SK-N-SH (cell line): ENCODE measurements at regions not wholly inside any gene's neighbourhood (a gene's known extent, or its start where the extent isn't known, plus 50 kb on each side); places are given as distances from the start of the nearest gene placed in this dataset.
"Not testable (repeated sequence)": the region's sequence is repeated elsewhere in the genome, so short reads cannot be mapped to it uniquely, and the experiment has no call there.

Source experiments
- CTCF ChIA-PET: fragments of 300-600, 350-600 bp; formaldehyde crosslinking; extraction: SDS; loops from one replicate; lab custom pipeline; 2021; lab: Yijun Ruan, JAX
- POLR2A ChIA-PET: fragments of 350-600 bp; sonication (Branson Sonifier 250); formaldehyde crosslinking; extraction: SDS; loops from one replicate; lab custom pipeline; 2020; ENCODE audit warnings: antibody characterized with exemption, inconsistent platforms; lab: Yijun Ruan, JAX
- DNase-seq: peaks from one replicate; pipeline ENCODE4 v3.0.0; 2012
- H2AFZ ChIP-seq: fragments of 200-600 bp; sonication (generic); 2 replicates; pipeline ENCODE4 v1.8.1; 2016; ENCODE audit warnings: antibody characterized with exemption, mild to moderate bottlenecking, low read depth
- H3F3A ChIP-seq: fragments of 200-600 bp; sonication (generic); replicated peaks from 2 replicates; pipeline ENCODE3; 2016; ENCODE audit warnings: antibody characterized with exemption, mild to moderate bottlenecking; ENCODE audit not compliant: insufficient read depth
- H3K27ac ChIP-seq, 2 experiments: fragments of 200-500 bp in 1 of 2; fragments of 200-600 bp in 1 of 2; sonication (Bioruptor generic) in 1 of 2; sonication (generic), shearing (Covaris generic) in 1 of 2; 2 replicates each; pipeline versions ENCODE4 v1.5.1 to v1.6.1; 2014 to 2016; ENCODE audit warnings: low read depth in 2 of 2, inconsistent platforms in 1 of 2, low read length in 1 of 2, mild to moderate bottlenecking in 1 of 2, mixed read lengths in 1 of 2
- H3K27me3 ChIP-seq: fragments of 200-600 bp; sonication (generic), shearing (Covaris generic); 2 replicates; pipeline ENCODE4 v1.6.1; 2016; ENCODE audit warnings: mixed run types; ENCODE audit not compliant: insufficient read depth
- H3K36me3 ChIP-seq, 2 experiments: fragments of 200-500 bp in 1 of 2; fragments of 200-600 bp in 1 of 2; sonication (Bioruptor generic) in 1 of 2; sonication (generic) in 1 of 2; replicated peaks in 1 of 2; 2 replicates each; pipeline versions ENCODE3 to v1.5.1; 2014 to 2016; ENCODE audit warnings: low read length in 1 of 2, mild to moderate bottlenecking in 1 of 2; ENCODE audit not compliant: insufficient read depth in 2 of 2, control insufficient read depth in 1 of 2
- H3K4me1 ChIP-seq, 2 experiments: fragments of 200-500 bp in 1 of 2; fragments of 200-600 bp in 1 of 2; sonication (Bioruptor generic) in 1 of 2; sonication (generic), shearing (Covaris generic) in 1 of 2; 2 replicates each; pipeline versions ENCODE4 v1.5.1 to v1.6.1; 2014 to 2016; ENCODE audit warnings: low read depth in 1 of 2, low read length in 1 of 2, mixed run types in 1 of 2; ENCODE audit not compliant: insufficient read depth in 2 of 2, control insufficient read depth in 1 of 2
- H3K4me2 ChIP-seq: fragments of 200-600 bp; sonication (generic), shearing (Covaris generic); 2 replicates; pipeline ENCODE4 v1.6.1; 2017; ENCODE audit warnings: mixed run types
- H3K4me3 ChIP-seq, 2 experiments: fragments of 200-500 bp in 1 of 2; fragments of 200-600 bp in 1 of 2; sonication (Bioruptor generic) in 1 of 2; sonication (generic), shearing (Covaris generic) in 1 of 2; 2 replicates each; pipeline versions ENCODE4 v1.5.1 to v1.8.1; 2014 to 2016; ENCODE audit warnings: low read depth in 2 of 2, inconsistent platforms in 1 of 2, low read length in 1 of 2, mild to moderate bottlenecking in 1 of 2, mixed read lengths in 1 of 2, moderate library complexity in 1 of 2
- H3K79me2 ChIP-seq: fragments of 200-600 bp; sonication (generic); 2 replicates; pipeline ENCODE4 v1.8.1; 2017; ENCODE audit warnings: mild to moderate bottlenecking; ENCODE audit not compliant: insufficient read depth
- H3K9ac ChIP-seq: fragments of 200-600 bp; sonication (generic); 2 replicates; pipeline ENCODE4 v1.6.1; 2017; ENCODE audit warnings: mixed run types
- H3K9me2 ChIP-seq: fragments of 200-600 bp; sonication (generic); 2 replicates; pipeline ENCODE4 v1.6.1; 2017; ENCODE audit warnings: mixed run types
- H3K9me3 ChIP-seq: fragments of 200-600 bp; sonication (generic); 2 replicates; pipeline ENCODE4 v1.6.1; 2017; ENCODE audit warnings: mixed run types, mild to moderate bottlenecking, moderate library complexity
- H4K20me1 ChIP-seq: fragments of 200-600 bp; sonication (generic); 2 replicates; pipeline ENCODE4 v1.6.1; 2017; ENCODE audit warnings: mild to moderate bottlenecking, mixed run types; ENCODE audit not compliant: insufficient read depth
- FOSL2 ChIP-seq: IDR thresholded peaks from 2 replicates; pipeline ENCODE4 v1.4.0; 2012; ENCODE audit warnings: low read depth, mild to moderate bottlenecking, moderate library complexity, borderline replicate concordance
- FOXM1 ChIP-seq: IDR thresholded peaks from 2 replicates; pipeline ENCODE4 v1.4.0; 2012; ENCODE audit warnings: low read depth, mild to moderate bottlenecking
- GABPA ChIP-seq: IDR thresholded peaks from 2 replicates; pipeline ENCODE4 v1.4.0; 2012; ENCODE audit warnings: low read depth, mild to moderate bottlenecking
- JUND ChIP-seq: IDR thresholded peaks from 2 replicates; pipeline ENCODE4 v1.4.0; 2012
- MAX ChIP-seq: IDR thresholded peaks from 2 replicates; pipeline ENCODE4 v1.4.0; 2012; ENCODE audit warnings: low read depth
- NFIC ChIP-seq: IDR thresholded peaks from 2 replicates; pipeline ENCODE4 v1.4.0; 2012; ENCODE audit warnings: borderline replicate concordance
- POLR2AphosphoS5 ChIP-seq: IDR thresholded peaks from 2 replicates; pipeline ENCODE4 v1.6.1; 2012; ENCODE audit warnings: low read depth, low read length
- RCOR1 ChIP-seq: fragments of 150-350 bp; IDR thresholded peaks from 2 replicates; pipeline ENCODE4 v1.6.1; 2017; ENCODE audit warnings: antibody characterized with exemption, low read length
- RFX5 ChIP-seq: IDR thresholded peaks from 2 replicates; pipeline ENCODE4 v1.6.1; 2012; ENCODE audit warnings: mild to moderate bottlenecking, improper control_type of control experiment, low read length
- SIN3A ChIP-seq: IDR thresholded peaks from 2 replicates; pipeline ENCODE4 v1.6.1; 2012; ENCODE audit warnings: low read depth, mild to moderate bottlenecking, low read length, moderate library complexity, borderline replicate concordance
- SMC3 ChIP-seq: IDR thresholded peaks from 2 replicates; pipeline ENCODE4 v1.6.1; 2012; ENCODE audit warnings: low read depth, low read length, improper control_type of control experiment
- TAF1 ChIP-seq: IDR thresholded peaks from 2 replicates; pipeline ENCODE4 v1.6.1; 2012; ENCODE audit warnings: low read depth, mild to moderate bottlenecking, low read length, moderate library complexity, borderline replicate concordance
- USF1 ChIP-seq: IDR thresholded peaks from 2 replicates; pipeline ENCODE4 v1.4.0; 2012; ENCODE audit warnings: low read depth, borderline replicate concordance
- USF2 ChIP-seq: fragments of 150-350 bp; IDR thresholded peaks from 2 replicates; pipeline ENCODE4 v1.6.1; 2017; ENCODE audit warnings: antibody characterized with exemption, low read length, low read depth, borderline replicate concordance
- WGBS: methylation state at CpG from one replicate; pipeline ENCODE4 v1.1.6; 2017; ENCODE audit warnings: low lambda C conversion rate; 5-methylcytosine and 5-hydroxymethylcytosine counted together

- TF ChIP-seq POLR2AphosphoS5 (no peak), RFX5 (no peak), FOXM1 (no peak), SIN3A (no peak), TAF1 (no peak), SMC3 (no peak), USF2 (no peak), NFIC (no peak), GABPA (no peak), MAX (no peak), RCOR1 (no peak), JUND (no peak), USF1 (no peak), FOSL2 (no peak)
- TF ChIP-seq, all 33 proteins: peak for 0
These were observed 1466.1 kb downstream of the SUCLG1 start for GRCh38 chr2:82992968-82993367.

GRCh38 chr2:82987706-82988105 is 1471.4 kb downstream of the SUCLG1 start:
- H3K9ac ChIP-seq, H3F3A ChIP-seq, H4K20me1 ChIP-seq, H2AFZ ChIP-seq, H3K9me3 ChIP-seq, H3K79me2 ChIP-seq, POLR2A ChIA-PET, H3K27ac ChIP-seq, H3K4me2 ChIP-seq, H3K9me2 ChIP-seq, DNase-seq, H3K27me3 ChIP-seq, CTCF ChIA-PET, H3K4me3 ChIP-seq, H3K4me1 ChIP-seq, H3K36me3 ChIP-seq: not testable (repeated sequence)
- 24% methylated on average over 6 of the region's 6 CpGs for WGBS

More at GRCh38 chr2:82992968-82993367, 1466.1 kb downstream of the SUCLG1 start:
- POLR2A ChIA-PET = no interaction called here
- no peaks in the 10 kb centered on the region for H3K27me3 ChIP-seq
- no peaks in the 10 kb centered on the region for H3K36me3 ChIP-seq
- CTCF ChIA-PET = no interaction called here
- no peak overlapping the region for H3K9ac ChIP-seq
- no peak overlapping the region for H2AFZ ChIP-seq
- H3K79me2 ChIP-seq = no peaks in the 10 kb centered on the region
- H4K20me1 ChIP-seq = no peaks in the 10 kb centered on the region
- no peak overlapping the region for H3K27ac ChIP-seq
- no peaks in the 10 kb centered on the region for H3K9me2 ChIP-seq
- no peak overlapping the region for H3K4me3 ChIP-seq
- no peaks in the 10 kb centered on the region for H3F3A ChIP-seq
- no peaks in the 10 kb centered on the region for H3K9me3 ChIP-seq
- WGBS = 0% methylated on average over 2 of the region's 2 CpGs
- no peaks in the 10 kb centered on the region for H3K4me1 ChIP-seq
- no peak for DNase-seq
- H3K4me2 ChIP-seq = no peak overlapping the region
